Pancreas (tissue), 10 donors: ENCODE measurements at regions not wholly inside any gene's neighbourhood (a gene's known extent, or its start where the extent isn't known, plus 50 kb on each side); places are given as distances from the start of the nearest gene placed in this dataset.
"Not testable (repeated sequence)": the region's sequence is repeated elsewhere in the genome, so short reads cannot be mapped to it uniquely, and the experiment has no call there.

Experiments used
- ATAC-seq, 4 donors: fragments of 200-7000 bp; cut with Tn5 transposase; one replicate each; pipeline versions ENCODE4 v1.8.0 to v1.9.1; 2020; ENCODE audit warnings: mild to moderate bottlenecking in 4 of 4, moderate library complexity in 4 of 4
- DNase-seq, 6 donors: peaks; one replicate each; pipeline ENCODE4 v3.0.0-alpha.2; 2020
- FAIRE-seq: peaks from 2 replicates; lab custom pipeline; 2012; peaks lifted over from hg19 to GRCh38; lab: Jason Lieb, UNC
- H3K27ac ChIP-seq, 4 donors: fragments of 200-600 bp; sonication (generic); 1 replicate in 3 of 4; 2 replicates in 1 of 4; pipeline versions ENCODE4 v1.5.0 to v1.8.0; 2020
- H3K27me3 ChIP-seq, 4 donors: fragments of 200-600 bp; one replicate each; pipeline ENCODE4 v1.8.0; 2021
- H3K36me3 ChIP-seq, 3 donors: fragments of 200-600 bp; sonication (generic) in 1 of 3; one replicate each; pipeline versions ENCODE4 v1.5.0 to v1.8.0; 2020 to 2021
- H3K4me1 ChIP-seq, 3 donors: fragments of 200-600 bp; one replicate each; pipeline ENCODE4 v1.8.0; 2021
- H3K4me3 ChIP-seq, 4 donors: fragments of 200-600 bp; sonication (generic) in 2 of 4; one replicate each; pipeline versions ENCODE4 v1.5.0 to v1.8.0; 2020 to 2021
- H3K9me3 ChIP-seq, 4 donors: fragments of 200-600 bp; one replicate each; pipeline ENCODE4 v1.8.0; 2021
- WGBS, 2 donors: extraction: QIAGEN DNeasy Blood & Tissue Kit; methylation state at CpG; one replicate each; pipeline ENCODE4 v1.1.7; 2013; 5-methylcytosine and 5-hydroxymethylcytosine counted together
- intact Hi-C, 3 donors: fragments of 100-400 bp; cut with DNase I; formaldehyde crosslinking; loops; one replicate each; pipeline versions ENCODE4 v1.11.1 to v1.14.2; 2022
- donor health status: healthy with polysubstance abuse.
- donor health status: DM: no; HTN: no; CAD: no; lungs with moderate emphysema.
- donor health status: DM: no; HTN: no; CAD: no.
- donor health status: control.
- donor health status: control.
- donor health status: Bipolar disorder and iron deficiency.
- donor health status: DM: yes; HTN: yes; CAD: no.
- donor health status: DM: no; HTN: no; CAD: no.
- donor health status: DM: no; HTN: no; CAD: no.
- donor health status: DM: yes; HTN: yes; CAD: no.

DNA sequence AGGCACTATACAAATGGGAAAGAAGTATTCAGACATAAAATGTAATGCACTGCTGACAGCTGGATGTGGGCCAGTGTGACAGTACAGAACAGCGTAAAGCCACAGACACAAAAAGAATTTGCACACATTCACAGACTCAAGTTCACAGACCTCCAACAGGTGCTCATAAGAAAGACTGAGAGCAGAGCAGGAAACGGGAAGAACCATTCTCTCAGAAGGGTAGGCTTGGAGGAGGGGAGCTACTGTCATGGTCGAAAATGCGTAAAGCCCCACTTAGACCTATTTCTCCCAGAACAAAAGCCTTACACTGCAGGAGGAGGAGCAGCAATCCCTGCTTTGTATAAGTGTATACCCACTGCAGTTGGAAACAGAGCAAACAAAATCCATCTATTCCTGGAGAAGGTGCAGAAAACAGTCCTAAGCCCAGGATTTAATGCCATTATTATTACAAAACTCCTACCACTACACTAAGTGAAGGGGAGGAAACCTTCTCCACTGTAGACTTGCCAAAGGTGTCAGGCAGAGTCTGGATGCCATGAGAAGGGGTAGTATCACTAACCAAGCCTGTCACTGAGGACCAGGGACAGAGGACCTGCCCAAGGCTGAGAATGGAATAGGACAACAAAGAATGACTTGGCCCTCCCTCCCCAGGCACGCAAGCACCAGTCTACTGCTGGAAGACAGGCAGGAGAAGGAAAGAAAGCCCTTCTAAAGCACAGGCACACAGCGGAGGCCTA lies 103.0 kb upstream of the FAM25C start:
- DNase-seq, H3K27me3 ChIP-seq, H3K27ac ChIP-seq, intact Hi-C loops, ATAC-seq, H3K36me3 ChIP-seq, H3K4me3 ChIP-seq, H3K4me1 ChIP-seq, FAIRE-seq, H3K9me3 ChIP-seq: not testable (repeated sequence)
- WGBS, 2 donors, result 66 to 75% methylated on average over 3 to 5 of the region's 6 CpGs

DNA sequence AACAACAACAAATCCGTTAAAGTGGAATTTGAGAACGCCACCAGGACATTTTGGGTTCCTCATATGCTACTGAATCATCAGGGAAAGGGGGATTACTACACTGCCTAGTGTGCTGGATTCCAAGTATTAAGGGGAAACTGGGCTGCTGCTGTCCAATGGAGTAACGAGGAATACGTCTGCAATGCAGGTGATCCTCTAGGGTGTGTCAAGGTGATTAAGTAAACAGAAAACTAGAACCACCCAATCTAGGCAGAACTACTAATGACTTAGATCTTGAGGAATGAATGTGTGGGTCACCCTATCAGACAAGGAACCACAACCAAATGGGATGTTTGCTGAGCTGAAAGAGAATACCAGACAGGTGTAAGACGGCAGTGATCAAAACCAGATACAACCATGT lies 99.3 kb upstream of the FAM25C start:
- DNase-seq, intact Hi-C loops, H3K27ac ChIP-seq, H3K27me3 ChIP-seq, H3K4me1 ChIP-seq, H3K36me3 ChIP-seq, H3K9me3 ChIP-seq, H3K4me3 ChIP-seq, FAIRE-seq, ATAC-seq: not testable (repeated sequence)
- 51 to 58% methylated on average over 3 of the region's 5 CpGs for WGBS, 2 donors

DNA sequence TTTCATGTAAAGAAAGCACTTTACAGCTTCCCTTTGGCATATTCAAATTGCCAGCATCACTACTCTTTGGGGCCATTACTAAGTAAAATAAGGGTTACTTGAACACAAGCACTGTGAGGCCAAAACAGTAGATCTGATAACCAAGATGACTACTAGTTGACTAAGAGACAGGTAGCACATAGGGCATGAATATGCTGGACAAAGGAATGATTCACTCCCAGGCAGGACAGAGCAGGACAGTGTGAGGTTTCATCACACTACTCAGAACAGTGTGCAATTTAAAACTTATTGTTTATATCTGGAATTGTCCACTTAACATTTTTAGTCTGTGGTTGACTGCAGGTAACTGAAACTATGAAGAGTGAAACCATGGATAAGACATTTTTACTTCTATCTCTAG lies 91.1 kb upstream of the FAM25C start:
- H3K9me3 ChIP-seq, H3K27ac ChIP-seq, H3K36me3 ChIP-seq, H3K4me1 ChIP-seq, H3K4me3 ChIP-seq, ATAC-seq, DNase-seq, intact Hi-C loops, FAIRE-seq, H3K27me3 ChIP-seq: not testable (repeated sequence)

DNA sequence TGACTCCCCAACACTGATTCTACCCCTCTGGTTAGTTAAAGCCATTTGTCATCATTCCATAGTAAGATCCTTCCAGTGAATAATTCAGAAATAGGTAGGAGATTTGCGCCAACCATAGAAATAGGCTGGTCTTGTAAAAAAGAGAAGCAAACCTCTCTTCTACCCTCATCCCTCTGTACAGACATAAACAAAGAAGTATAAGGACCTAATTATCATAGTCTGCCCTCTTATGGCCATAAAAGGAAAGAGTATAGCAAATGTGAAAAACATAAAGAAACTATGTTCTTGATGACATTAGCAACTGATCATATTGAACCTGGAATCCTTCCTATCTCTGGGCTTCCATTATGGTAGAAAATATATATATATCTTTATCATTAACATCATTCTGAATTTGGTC lies 88.5 kb upstream of the FAM25C start:
- H3K4me1 ChIP-seq, H3K27me3 ChIP-seq, H3K9me3 ChIP-seq, DNase-seq, ATAC-seq, H3K36me3 ChIP-seq, FAIRE-seq, intact Hi-C loops, H3K4me3 ChIP-seq, H3K27ac ChIP-seq: not testable (repeated sequence)
- 80 to 81% methylated on average over 1 of the region's 1 CpG for WGBS, 2 donors

- ATAC-seq, DNase-seq, H3K36me3 ChIP-seq, FAIRE-seq, H3K9me3 ChIP-seq, H3K4me3 ChIP-seq, H3K27me3 ChIP-seq, H3K27ac ChIP-seq, intact Hi-C loops, H3K4me1 ChIP-seq: not testable (repeated sequence)
- no CpG with 5 or more reads among the region's 1 CpG for WGBS, 2 donors
These were observed 84.9 kb upstream of the FAM25C start for GRCh38 chr10:48084446-48084845.

- H3K4me1 ChIP-seq, FAIRE-seq, intact Hi-C loops, ATAC-seq, H3K9me3 ChIP-seq, H3K36me3 ChIP-seq, H3K27ac ChIP-seq, H3K4me3 ChIP-seq, H3K27me3 ChIP-seq, DNase-seq: not testable (repeated sequence)
- no CpG with 5 or more reads among the region's 2 CpGs for WGBS, 2 donors
These were observed 71.6 kb upstream of the FAM25C start for GRCh38 chr10:48071228-48071627.

- H3K4me1 ChIP-seq, H3K4me3 ChIP-seq, H3K36me3 ChIP-seq, DNase-seq, H3K27ac ChIP-seq, intact Hi-C loops, H3K9me3 ChIP-seq, H3K27me3 ChIP-seq: not testable (repeated sequence)
- FAIRE-seq, result peak; percentile 97
- WGBS, 2 donors, result no CpG with 5 or more reads among the region's 10 CpGs
- peak; percentile 99 to 100 (median 100) for ATAC-seq
These were observed 64.5 kb upstream of the FAM25C start for GRCh38 chr10:48063944-48064625.

DNA sequence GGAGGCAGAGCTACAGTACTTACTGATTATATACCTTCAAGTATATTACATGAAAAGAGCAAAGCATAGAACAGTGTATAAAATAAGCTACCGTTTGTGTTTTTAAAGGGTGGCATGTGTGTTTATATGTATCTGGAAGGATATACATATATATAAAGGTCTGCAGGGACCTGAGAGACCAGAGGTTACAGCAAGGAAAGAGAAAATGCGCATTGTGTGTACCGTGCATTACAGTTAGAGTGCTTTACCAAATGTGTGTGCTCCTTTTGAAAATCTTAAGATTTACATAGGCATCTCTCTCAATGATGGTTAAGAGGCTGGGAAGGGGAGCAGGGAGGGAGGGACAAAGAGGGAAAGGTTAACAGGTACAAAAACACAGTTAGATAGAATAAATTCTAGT lies 55.8 kb upstream of the FAM25C start:
- H3K4me3 ChIP-seq, H3K36me3 ChIP-seq, H3K4me1 ChIP-seq, H3K27me3 ChIP-seq, ATAC-seq, H3K9me3 ChIP-seq, FAIRE-seq, intact Hi-C loops, DNase-seq, H3K27ac ChIP-seq: not testable (repeated sequence)
- 61 to 83% methylated on average over 3 of the region's 3 CpGs for whole genome bisulfite sequencing, 2 donors
